H1 (cell line): ENCODE measurements at regions not wholly inside any gene's neighbourhood (a gene's known extent, or its start where the extent isn't known, plus 50 kb on each side); places are given as distances from the start of the nearest gene placed in this dataset.

Source experiments
- CTCF ChIA-PET: fragments of 300-600 bp; sonication (Branson Sonifier 250); formaldehyde crosslinking; loops from one replicate; lab custom pipeline; 2021; ENCODE audit not compliant: partially characterized antibody; lab: Charles Lee
- POLR2A ChIA-PET: fragments of 300-600 bp; sonication (Branson Sonifier 250); formaldehyde crosslinking; loops from one replicate; lab custom pipeline; 2021; ENCODE audit warnings: inconsistent platforms; ENCODE audit not compliant: partially characterized antibody; lab: Charles Lee
- DNase-seq, 2 experiments: peaks; one replicate each; pipeline versions ENCODE4 v3.0.0 to v3.0.0-alpha.2; 2010 to 2022; ENCODE audit warnings: low spot score in 2 of 2, low read depth in 1 of 2, mixed read lengths in 1 of 2
- FAIRE-seq: peaks from 2 replicates; lab custom pipeline; 2011; peaks lifted over from hg19 to GRCh38; lab: Jason Lieb, UNC
- H2AFZ ChIP-seq: 2 replicates; pipeline ENCODE4 v1.8.1; 2012; ENCODE audit warnings: low read length, inconsistent platforms
- H2AK5ac ChIP-seq: 2 replicates; pipeline ENCODE4 v1.6.1; 2013; ENCODE audit warnings: low read depth, low read length
- H2BK120ac ChIP-seq: replicated peaks from 2 replicates; pipeline ENCODE3; 2013; ENCODE audit warnings: low read depth, low read length, inconsistent platforms
- H2BK12ac ChIP-seq: 2 replicates; pipeline ENCODE4 v1.6.1; 2013; ENCODE audit warnings: low read depth, low read length
- H2BK15ac ChIP-seq: 2 replicates; pipeline ENCODE4 v1.6.1; 2013; ENCODE audit warnings: low read length
- H2BK20ac ChIP-seq: 2 replicates; pipeline ENCODE4 v1.6.1; 2013; ENCODE audit warnings: low read length
- H2BK5ac ChIP-seq: 2 replicates; pipeline ENCODE4 v1.6.1; 2013; ENCODE audit warnings: low read depth, low read length
- H3K14ac ChIP-seq: 2 replicates; pipeline ENCODE4 v1.6.1; 2013; ENCODE audit warnings: inconsistent platforms; ENCODE audit not compliant: insufficient read length
- H3K18ac ChIP-seq: 2 replicates; pipeline ENCODE4 v1.6.1; 2013; ENCODE audit warnings: low read length; ENCODE audit errors: extremely low read depth
- H3K23ac ChIP-seq: 2 replicates; pipeline ENCODE4 v1.6.1; 2013; ENCODE audit warnings: inconsistent platforms; ENCODE audit not compliant: insufficient read length
- H3K23me2 ChIP-seq: 2 replicates; pipeline ENCODE4 v1.6.1; 2013; ENCODE audit warnings: low read depth, low read length
- H3K27ac ChIP-seq: 2 replicates; pipeline ENCODE4 v1.6.1; 2011; ENCODE audit warnings: low read depth, low read length, inconsistent platforms
- H3K27me3 ChIP-seq, 4 experiments: replicated peaks in 1 of 4; 1 replicate in 1 of 4; 2 replicates in 3 of 4; pipeline versions ENCODE4 v1.6.1 to v1.8.1; 2011 to 2013; ENCODE audit warnings: low read length in 3 of 4, mild to moderate bottlenecking in 3 of 4, inconsistent platforms in 2 of 4, mixed read lengths in 2 of 4, moderate library complexity in 1 of 4; ENCODE audit not compliant: control insufficient read depth in 3 of 4, insufficient read depth in 3 of 4; ENCODE audit errors: extremely low read depth in 1 of 4
- H3K36me3 ChIP-seq, 4 experiments: 2 replicates each; pipeline versions ENCODE4 v1.6.1 to v1.8.1; 2011 to 2013; ENCODE audit warnings: mild to moderate bottlenecking in 4 of 4, low read length in 3 of 4, moderate library complexity in 2 of 4, control low read depth in 1 of 4, inconsistent platforms in 1 of 4; ENCODE audit not compliant: insufficient read depth in 4 of 4, control insufficient read depth in 2 of 4
- H3K4ac ChIP-seq: replicated peaks from 2 replicates; pipeline ENCODE3; 2013; ENCODE audit warnings: low read length, low read depth, mixed read lengths, inconsistent platforms; ENCODE audit not compliant: insufficient read length
- H3K4me1 ChIP-seq, 4 experiments: replicated peaks in 1 of 4; 1 replicate in 1 of 4; 2 replicates in 3 of 4; pipeline versions ENCODE4 v1.6.1 to v1.8.1; 2011 to 2013; ENCODE audit warnings: low read length in 3 of 4, inconsistent platforms in 2 of 4, mixed read lengths in 1 of 4; ENCODE audit not compliant: insufficient read depth in 4 of 4, control insufficient read depth in 3 of 4
- H3K4me2 ChIP-seq, 2 experiments: 2 replicates each; pipeline versions ENCODE4 v1.6.1 to v1.8.1; 2011 to 2013; ENCODE audit warnings: low read depth in 2 of 2, low read length in 2 of 2, control low read depth in 1 of 2, inconsistent platforms in 1 of 2, mild to moderate bottlenecking in 1 of 2; ENCODE audit not compliant: insufficient read depth in 1 of 2
- H3K4me3 ChIP-seq, 4 experiments: fragments of 200-600, 300-600 bp in 1 of 4; sonication (generic), shearing (Covaris generic), sonication (Bioruptor Twin) in 1 of 4; 2 replicates each; pipeline versions ENCODE4 v1.5.1 to v1.8.1; 2011 to 2016; ENCODE audit warnings: low read length in 4 of 4, low read depth in 3 of 4, control low read depth in 2 of 4, inconsistent platforms in 2 of 4, mild to moderate bottlenecking in 2 of 4, mixed read lengths in 1 of 4, moderate library complexity in 1 of 4; ENCODE audit not compliant: insufficient read depth in 2 of 4; ENCODE audit errors: extremely low read depth in 1 of 4
- H3K56ac ChIP-seq: replicated peaks from 2 replicates; pipeline ENCODE3; 2013; ENCODE audit warnings: low read depth, mild to moderate bottlenecking, mixed read lengths, low read length, inconsistent platforms; ENCODE audit not compliant: insufficient read length
- H3K79me1 ChIP-seq: 2 replicates; pipeline ENCODE4 v1.6.1; 2013; ENCODE audit warnings: low read depth, low read length, control low read depth
- H3K79me2 ChIP-seq, 2 experiments: 2 replicates each; pipeline versions ENCODE4 v1.6.1 to v1.8.1; 2012 to 2013; ENCODE audit warnings: low read length in 2 of 2, mild to moderate bottlenecking in 2 of 2, inconsistent platforms in 1 of 2; ENCODE audit not compliant: insufficient read depth in 2 of 2, control insufficient read depth in 1 of 2
- H3K9ac ChIP-seq, 4 experiments: replicated peaks in 1 of 4; 1 replicate in 1 of 4; 2 replicates in 3 of 4; pipeline versions ENCODE4 v1.6.1 to v1.8.1; 2011 to 2013; ENCODE audit warnings: low read depth in 3 of 4, low read length in 3 of 4, control low read depth in 2 of 4, mild to moderate bottlenecking in 2 of 4, moderate library complexity in 2 of 4, inconsistent platforms in 1 of 4; ENCODE audit errors: extremely low read depth in 1 of 4
- H3K9me3 ChIP-seq, 2 experiments: 2 replicates each; pipeline versions ENCODE4 v1.6.1 to v1.8.1; 2012 to 2013; ENCODE audit warnings: mild to moderate bottlenecking in 2 of 2, moderate library complexity in 2 of 2, control low read depth in 1 of 2, inconsistent platforms in 1 of 2, low read depth in 1 of 2, low read length in 1 of 2, mixed read lengths in 1 of 2; ENCODE audit not compliant: insufficient read depth in 2 of 2
- H4K20me1 ChIP-seq, 2 experiments: replicated peaks in 1 of 2; 2 replicates each; pipeline versions ENCODE3 to v1.8.1; 2011 to 2013; ENCODE audit warnings: inconsistent platforms in 2 of 2, low read length in 2 of 2, mild to moderate bottlenecking in 1 of 2; ENCODE audit not compliant: insufficient read depth in 2 of 2, control insufficient read depth in 1 of 2
- H4K5ac ChIP-seq: 2 replicates; pipeline ENCODE4 v1.6.1; 2013; ENCODE audit warnings: low read length, low read depth, mixed read lengths, inconsistent platforms; ENCODE audit not compliant: insufficient read length
- H4K8ac ChIP-seq: 2 replicates; pipeline ENCODE4 v1.8.0; 2013; ENCODE audit warnings: mild to moderate bottlenecking, moderate library complexity, low read length, inconsistent platforms; ENCODE audit not compliant: insufficient read depth; ENCODE audit errors: extremely low read depth
- H4K91ac ChIP-seq: replicated peaks from 2 replicates; pipeline ENCODE3; 2013; ENCODE audit warnings: low read length, mixed read lengths, inconsistent platforms; ENCODE audit not compliant: insufficient read length
- ATF3 ChIP-seq: IDR thresholded peaks from 2 replicates; pipeline ENCODE4 v1.6.1; 2011; ENCODE audit warnings: low read depth, mild to moderate bottlenecking, low read length; ENCODE audit not compliant: insufficient read depth
- CHD1 ChIP-seq: IDR thresholded peaks from 2 replicates; pipeline ENCODE4 v1.6.1; 2012; ENCODE audit warnings: low read depth, low read length, improper control_type of control experiment
- CTCF ChIP-seq, 3 experiments: IDR thresholded peaks; 1 replicate in 2 of 3; 2 replicates in 1 of 3; pipeline versions ENCODE4 v1.5.1 to v1.6.1; 2011; ENCODE audit warnings: low read length in 3 of 3, mild to moderate bottlenecking in 3 of 3, inconsistent platforms in 2 of 3, low read depth in 1 of 3, moderate library complexity in 1 of 3; ENCODE audit not compliant: insufficient read depth in 1 of 3; ENCODE audit errors: control extremely low read depth in 1 of 3
- GABPA ChIP-seq: IDR thresholded peaks from 2 replicates; pipeline ENCODE4 v1.6.1; 2011; ENCODE audit warnings: mild to moderate bottlenecking, low read length, moderate library complexity, borderline replicate concordance; ENCODE audit not compliant: insufficient read depth
- GTF2F1 ChIP-seq: IDR thresholded peaks from 2 replicates; pipeline ENCODE4 v1.6.1; 2012; ENCODE audit warnings: low read depth, low read length, improper control_type of control experiment, borderline replicate concordance
- NRF1 ChIP-seq: IDR thresholded peaks from 2 replicates; pipeline ENCODE4 v1.6.1; 2011; ENCODE audit warnings: mild to moderate bottlenecking, low read depth, low read length, improper control_type of control experiment
- PHF8 ChIP-seq: fragments of 200-600 bp; sonication (generic); conservative IDR thresholded peaks from 2 replicates; pipeline ENCODE4 v1.7.1; 2012; ENCODE audit warnings: low read depth, mild to moderate bottlenecking, inconsistent platforms, low read length, moderate library complexity
- SIRT6 ChIP-seq: IDR thresholded peaks from one replicate; pipeline ENCODE4 v1.7.1; 2012; ENCODE audit warnings: low read length, inconsistent platforms
- SP4 ChIP-seq: IDR thresholded peaks from 2 replicates; pipeline ENCODE4 v1.6.1; 2012; ENCODE audit warnings: low read length, inconsistent platforms
- ZNF274 ChIP-seq: IDR thresholded peaks from 2 replicates; pipeline ENCODE4 v1.7.0; 2012; ENCODE audit warnings: low read length, borderline replicate concordance; ENCODE audit errors: extremely low read depth
- WGBS, 2 experiments: shearing (Covaris generic) in 1 of 2; methylation state at CpG; one replicate each; pipeline versions ENCODE4 v1.1.6 to v1.1.7; 2013 to 2015; ENCODE audit warnings: low lambda C conversion rate in 2 of 2, mixed read lengths in 2 of 2, inconsistent platforms in 1 of 2, low coverage in 1 of 2, missing lambda C conversion rate in 1 of 2; ENCODE audit not compliant: insufficient replicate concordance in 2 of 2, insufficient coverage in 1 of 2, insufficient read length in 1 of 2; ENCODE audit errors: extremely low coverage in 1 of 2, missing lambda C conversion rate in 1 of 2; 5-methylcytosine and 5-hydroxymethylcytosine counted together

DNA sequence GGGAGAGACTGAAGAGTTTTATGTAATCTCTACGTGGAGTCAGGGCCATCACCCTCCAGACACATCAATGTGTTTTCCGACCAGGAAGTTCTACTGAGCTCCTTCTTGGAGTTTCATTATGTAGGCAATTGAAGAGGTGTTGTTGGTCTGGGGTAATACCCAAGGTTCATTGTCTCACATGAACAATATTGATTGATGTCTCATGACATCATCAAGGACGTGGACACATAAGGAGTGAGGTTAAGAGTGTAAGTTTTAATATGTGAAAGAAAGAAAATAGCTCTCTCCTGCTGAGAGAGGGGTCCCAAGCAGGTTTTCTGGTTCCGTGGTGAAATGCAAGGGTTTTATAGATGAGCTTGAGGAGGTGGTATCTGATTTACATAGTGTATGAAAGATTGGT, 280.7 kb upstream of the MIR17HG start:
- H2BK20ac ChIP-seq: no peak overlapping the region
- CTCF ChIA-PET: interaction anchor here (0.7 to 1.6 kb wide), 5 partner anchors 10 to 324 kb away, joined by 3 to 5 read pairs (median 3); no protein-coding TSS in a partner anchor
- WGBS, 2 experiments: 94% methylated on average over 4 of the region's 4 CpGs; no CpG with 5 or more reads in 1 of the 2 experiments

More for the DNA sequence above, 280.7 kb upstream of the MIR17HG start:
- POLR2A ChIA-PET: no interaction called here
- Histone ChIP-seq H2AFZ (no peak overlapping the region), H4K8ac (no peak overlapping the region), H2BK120ac (no peak overlapping the region), H3K4me2 (no peak overlapping the region), H3K4me1 (no peaks in the 10 kb centered on the region), H2BK15ac (no peak overlapping the region), H4K5ac (no peak overlapping the region), H3K36me3 (no peaks in the 10 kb centered on the region), H2AK5ac (no peak overlapping the region), H2BK12ac (no peak overlapping the region), H3K9ac (no peak overlapping the region), H3K79me2 (no peaks in the 10 kb centered on the region), H4K20me1 (no peaks in the 10 kb centered on the region), H4K91ac (no peak overlapping the region), H3K4ac (no peak overlapping the region), H2BK5ac (no peak overlapping the region), H3K56ac (no peak overlapping the region), H3K14ac (no peak overlapping the region), H3K79me1 (no peaks in the 10 kb centered on the region), H3K23me2 (no peaks in the 10 kb centered on the region), H3K27ac (no peak overlapping the region), H3K18ac (no peak overlapping the region), H3K27me3 (no peaks in the 10 kb centered on the region), H3K9me3 (no peaks in the 10 kb centered on the region), H3K23ac (no peak overlapping the region), H3K4me3 (no peak overlapping the region)
- TF ChIP-seq GABPA: no peak
- TF ChIP-seq SP4: no peak
- no peak for TF ChIP-seq ZNF274
- no peak for TF ChIP-seq CHD1
- no peak for TF ChIP-seq ATF3
- TF ChIP-seq SIRT6: no peak
- TF ChIP-seq PHF8: no peak
- TF ChIP-seq GTF2F1: no peak
- no peak for TF ChIP-seq CTCF (IDR thresholded peaks at IDR 0.05; ENCODE audit: control extremely low read depth in 1 of 3, insufficient read depth in 1 of 3, low read depth in 1 of 3, low read length in 3 of 3)
- TF ChIP-seq NRF1: no peak
- FAIRE-seq: no peak
- no peak for DNase-seq
